GM21619 (cell line): ENCODE measurements at regions not wholly inside any gene's neighbourhood (a gene's known extent, or its start where the extent isn't known, plus 50 kb on each side); places are given as distances from the start of the nearest gene placed in this dataset.

Experiments
- ATAC-seq: cut with Tn5 transposase; IDR thresholded peaks from one replicate; pipeline ENCODE4 v1.9.1; 2021; ENCODE audit not compliant: unreplicated experiment

GRCh38 chr17:27240086-27240801, 53.7 kb upstream of the WSB1 start:
- no peak for ATAC-seq

GRCh38 chr17:27240802-27241155, 53.1 kb upstream of the WSB1 start:
- no peak for ATAC-seq

DNA sequence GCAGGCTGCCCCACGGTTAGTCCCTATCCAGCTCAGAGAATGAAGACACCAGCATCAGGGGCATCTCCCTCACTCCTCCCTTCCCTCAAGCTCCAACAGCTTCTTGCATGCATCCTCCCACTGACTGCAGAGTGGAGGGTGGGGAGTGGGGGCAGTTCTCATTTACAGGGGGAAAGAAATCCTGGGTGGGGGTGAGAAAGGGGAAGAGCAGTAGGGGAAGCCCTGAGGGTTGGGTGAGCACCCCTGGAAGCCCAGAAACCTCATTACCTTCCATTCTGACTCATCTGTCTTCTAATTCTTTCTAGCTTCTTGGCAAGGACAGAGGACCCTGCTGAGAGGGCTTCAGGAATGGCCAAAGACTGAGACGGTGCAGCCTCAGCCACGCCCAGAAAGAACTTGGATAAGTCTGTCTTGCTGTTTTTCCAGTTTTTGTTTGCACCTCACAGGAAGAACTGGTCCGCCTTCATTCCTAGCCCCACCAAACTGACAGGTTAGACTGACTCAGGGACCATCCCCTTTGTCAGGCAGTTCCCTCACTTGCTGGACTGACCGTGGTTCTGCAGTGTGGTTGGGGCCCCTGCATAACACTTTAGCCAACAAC, 52.5 kb upstream of the WSB1 start:
- peak; percentile 38 for ATAC-seq

DNA sequence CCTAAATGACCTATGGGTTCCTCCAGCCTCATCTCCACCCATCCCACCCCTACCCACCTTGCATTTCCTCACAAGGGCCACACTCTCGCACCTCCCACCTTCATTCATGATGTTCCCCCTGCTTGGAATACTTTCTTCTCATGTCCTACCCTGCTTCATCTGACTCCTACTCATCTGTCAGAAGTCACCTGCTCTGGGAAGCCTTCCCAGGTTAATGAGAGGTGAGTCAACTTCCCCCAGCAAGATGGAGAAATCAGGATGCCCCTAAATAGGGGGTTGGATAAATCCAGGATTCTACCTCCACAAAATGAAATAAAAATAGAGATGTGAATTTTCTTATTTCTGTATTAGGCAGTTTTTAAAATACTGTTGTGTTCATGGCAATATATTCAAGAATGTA, 51.0 kb upstream of the WSB1 start:
- no peak for ATAC-seq

DNA sequence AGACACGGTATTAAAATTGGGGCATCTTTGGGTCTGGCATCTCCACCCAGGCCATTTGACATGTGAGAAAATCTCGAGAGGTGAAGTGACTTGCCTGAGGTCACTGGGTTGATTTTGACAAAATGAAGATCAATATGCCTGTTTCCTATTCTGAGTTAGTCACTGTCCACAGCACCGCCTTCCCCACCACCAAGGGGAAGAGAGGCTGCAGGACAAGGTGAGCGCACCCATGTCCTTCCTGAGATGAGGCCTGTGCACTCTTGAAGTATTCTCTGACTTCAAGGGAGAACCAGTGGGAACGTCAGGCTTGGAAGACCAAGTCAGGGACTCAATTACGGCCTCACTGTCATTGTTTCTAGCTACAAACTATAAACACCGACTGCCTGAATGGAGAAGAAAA, 49.9 kb upstream of the WSB1 start:
- no peak for ATAC-seq
